GM12874 (cell line): ENCODE measurements at regions not wholly inside any gene's neighbourhood (a gene's known extent, or its start where the extent isn't known, plus 50 kb on each side); places are given as distances from the start of the nearest gene placed in this dataset.

Experiments used
- TF ChIP-seq, protein P1 (sequence below): IDR thresholded peaks from 2 replicates; pipeline ENCODE4 v1.5.1; 2011; ENCODE audit warnings: low read depth, mild to moderate bottlenecking, control low read depth, low read length, moderate library complexity; ENCODE audit not compliant: insufficient read depth

DNA sequence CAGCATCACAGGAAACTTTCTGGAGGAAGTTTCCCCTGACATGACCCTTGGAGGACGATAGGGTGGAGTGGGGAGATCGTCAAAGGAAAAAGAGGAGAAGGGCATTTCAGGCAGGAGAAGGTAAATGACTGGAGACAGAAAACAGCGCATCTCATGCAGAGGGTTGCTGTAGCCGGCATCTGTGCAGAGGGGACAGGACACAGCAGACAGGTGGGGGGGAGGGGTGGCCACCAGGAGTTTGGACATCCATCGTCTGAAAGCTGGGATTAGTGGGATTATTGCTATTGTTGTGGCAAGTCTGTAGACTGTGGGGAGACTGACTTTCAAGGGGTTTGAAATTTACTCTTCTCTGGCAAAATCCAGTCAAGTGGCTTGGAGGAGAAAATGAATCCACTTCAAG lies 463.9 kb downstream of the OMA1 start:
- TF ChIP-seq, protein P1, sequence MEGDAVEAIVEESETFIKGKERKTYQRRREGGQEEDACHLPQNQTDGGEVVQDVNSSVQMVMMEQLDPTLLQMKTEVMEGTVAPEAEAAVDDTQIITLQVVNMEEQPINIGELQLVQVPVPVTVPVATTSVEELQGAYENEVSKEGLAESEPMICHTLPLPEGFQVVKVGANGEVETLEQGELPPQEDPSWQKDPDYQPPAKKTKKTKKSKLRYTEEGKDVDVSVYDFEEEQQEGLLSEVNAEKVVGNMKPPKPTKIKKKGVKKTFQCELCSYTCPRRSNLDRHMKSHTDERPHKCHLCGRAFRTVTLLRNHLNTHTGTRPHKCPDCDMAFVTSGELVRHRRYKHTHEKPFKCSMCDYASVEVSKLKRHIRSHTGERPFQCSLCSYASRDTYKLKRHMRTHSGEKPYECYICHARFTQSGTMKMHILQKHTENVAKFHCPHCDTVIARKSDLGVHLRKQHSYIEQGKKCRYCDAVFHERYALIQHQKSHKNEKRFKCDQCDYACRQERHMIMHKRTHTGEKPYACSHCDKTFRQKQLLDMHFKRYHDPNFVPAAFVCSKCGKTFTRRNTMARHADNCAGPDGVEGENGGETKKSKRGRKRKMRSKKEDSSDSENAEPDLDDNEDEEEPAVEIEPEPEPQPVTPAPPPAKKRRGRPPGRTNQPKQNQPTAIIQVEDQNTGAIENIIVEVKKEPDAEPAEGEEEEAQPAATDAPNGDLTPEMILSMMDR: no peak

DNA sequence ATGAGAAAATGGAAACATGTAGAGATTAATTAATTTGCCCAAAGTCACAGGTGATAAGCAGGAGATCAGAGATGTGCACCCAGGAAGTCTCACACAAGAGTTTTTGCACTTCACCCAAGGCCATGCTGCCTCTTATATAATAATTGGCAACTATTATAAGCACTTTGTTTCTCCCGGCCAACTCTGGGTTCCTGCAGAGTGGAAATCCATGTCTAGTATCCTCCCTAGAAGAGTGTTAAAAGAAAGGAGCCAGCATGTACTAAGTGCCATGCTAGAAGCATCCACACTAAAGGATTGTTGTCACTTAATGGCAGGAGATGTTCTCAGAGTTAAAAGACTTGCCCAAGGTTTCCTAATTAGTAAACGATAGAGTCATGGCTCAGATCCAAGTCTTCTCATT lies 470.3 kb downstream of the OMA1 start:
- TF ChIP-seq, protein P1: no peak

GRCh38 chr1:58075188-58075578 lies 471.3 kb downstream of the OMA1 start:
- TF ChIP-seq, protein P1: no peak

- TF ChIP-seq, protein P1: no peak
These were observed 474.1 kb downstream of the OMA1 start for GRCh38 chr1:58072450-58072849.

- TF ChIP-seq, protein P1: no peak
These were observed 479.4 kb downstream of the OMA1 start for GRCh38 chr1:58067082-58067481.

GRCh38 chr1:58065520-58065919 lies 481.0 kb downstream of the OMA1 start:
- TF ChIP-seq, protein P1: peak; percentile 42; the same call in 1 of the 2 replicates

DNA sequence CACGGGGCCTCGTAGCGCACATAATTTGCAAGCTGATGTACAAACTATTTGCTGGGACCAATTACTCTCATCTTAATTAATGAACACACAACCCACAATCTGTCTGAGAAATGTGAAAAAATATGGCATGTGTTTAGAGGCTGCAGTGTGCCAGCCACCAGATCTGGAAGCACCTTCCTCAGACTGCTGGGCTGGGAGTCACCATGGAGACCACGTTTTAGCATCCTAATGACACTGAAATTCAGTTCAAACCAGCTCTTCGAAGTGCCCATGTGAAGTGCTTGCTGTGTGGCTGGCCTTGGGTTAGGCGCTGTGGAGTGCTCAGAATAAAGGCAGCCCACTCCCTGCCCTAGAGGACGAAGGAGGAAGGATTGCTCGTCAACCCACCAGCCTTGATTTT lies 482.4 kb downstream of the OMA1 start:
- TF ChIP-seq, protein P1: no peak

DNA sequence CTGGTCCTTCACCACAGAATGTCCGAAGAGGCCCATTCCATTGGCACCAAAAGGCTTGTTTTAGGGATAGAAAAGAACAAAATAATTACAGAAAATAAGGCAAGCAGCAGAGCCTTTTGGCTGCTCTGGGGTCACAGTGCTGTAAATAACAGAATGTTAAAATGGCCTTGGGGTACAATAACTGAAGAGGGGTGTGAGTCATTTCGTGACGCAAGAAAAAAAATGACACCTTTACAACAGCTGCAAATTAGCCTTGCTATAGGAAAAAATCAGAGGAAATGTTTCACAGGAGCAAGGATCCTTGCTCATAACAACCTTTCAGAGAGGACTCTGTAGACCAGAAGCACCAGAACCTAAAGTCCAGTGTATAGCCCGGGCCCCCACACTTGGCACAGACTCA lies 483.4 kb downstream of the OMA1 start:
- TF ChIP-seq, protein P1: no peak
